WTC11 (cell line): ENCODE measurements at regions not wholly inside any gene's neighbourhood (a gene's known extent, or its start where the extent isn't known, plus 50 kb on each side); places are given as distances from the start of the nearest gene placed in this dataset.

ENCODE experiments used
- ATAC-seq: fragments of 200-7000 bp; cut with Tn5 transposase; 2 replicates; pipeline ENCODE4 v1.10.0; 2021; ENCODE audit warnings: mild to moderate bottlenecking, moderate library complexity
- CTCF ChIA-PET: fragments of 300-600 bp; sonication (Branson Sonifier 250); formaldehyde crosslinking; loops from one replicate; lab custom pipeline; 2021; ENCODE audit warnings: antibody characterized with exemption; lab: Charles Lee
- POLR2A ChIA-PET: fragments of 350-600 bp; sonication (Branson Sonifier 250); formaldehyde crosslinking; loops from one replicate; lab custom pipeline; 2021; ENCODE audit warnings: antibody characterized with exemption; lab: Charles Lee
- DNase-seq: peaks from one replicate; pipeline ENCODE4 v3.0.0; 2021; ENCODE audit warnings: low spot score
- H3K27ac Mint-ChIP-seq: 2 replicates; pipeline ENCODE4 v1.8.0; 2021; ENCODE audit warnings: mixed read lengths
- H3K27me3 Mint-ChIP-seq: 2 replicates; pipeline ENCODE4 v1.8.0; 2021; ENCODE audit warnings: low read depth, mild to moderate bottlenecking, moderate library complexity, mixed read lengths
- H3K36me3 Mint-ChIP-seq: 2 replicates; pipeline ENCODE4 v1.8.0; 2021; ENCODE audit warnings: mixed read lengths
- H3K4me1 Mint-ChIP-seq: 2 replicates; pipeline ENCODE4 v1.8.0; 2022; ENCODE audit warnings: mixed read lengths
- H3K4me3 Mint-ChIP-seq: 2 replicates; pipeline ENCODE4 v1.8.0; 2021; ENCODE audit warnings: mild to moderate bottlenecking, moderate library complexity, mixed read lengths
- H3K9me3 Mint-ChIP-seq: 2 replicates; pipeline ENCODE4 v1.8.0; 2021; ENCODE audit warnings: mixed read lengths
- CBFB ChIP-seq: sonication (generic); formaldehyde crosslinking; IDR thresholded peaks from 2 replicates; pipeline ENCODE4 v1.8.1; 2022; ENCODE audit warnings: mild to moderate bottlenecking, low read depth, missing genetic modification reagents
- CREM ChIP-seq: sonication (generic); formaldehyde crosslinking; IDR thresholded peaks from 2 replicates; pipeline ENCODE4 v1.8.1; 2022; ENCODE audit warnings: mild to moderate bottlenecking, missing genetic modification reagents, moderate library complexity
- ELF4 ChIP-seq: sonication (generic); formaldehyde crosslinking; IDR thresholded peaks from 2 replicates; pipeline ENCODE4 v1.8.1; 2022; ENCODE audit warnings: low read depth, mild to moderate bottlenecking, moderate library complexity, missing genetic modification reagents
- IRF2 ChIP-seq: sonication (generic); formaldehyde crosslinking; IDR thresholded peaks from 2 replicates; pipeline ENCODE4 v1.8.0; 2022; ENCODE audit warnings: low read depth, missing genetic modification reagents, borderline replicate concordance
- MAX ChIP-seq: sonication (generic); formaldehyde crosslinking; IDR thresholded peaks from 2 replicates; pipeline ENCODE4 v1.8.0; 2022; ENCODE audit warnings: mild to moderate bottlenecking, missing genetic modification reagents
- NR1H2 ChIP-seq: sonication (generic); formaldehyde crosslinking; IDR thresholded peaks from 2 replicates; pipeline ENCODE4 v1.9.0; 2021; ENCODE audit warnings: mild to moderate bottlenecking, moderate library complexity, missing genetic modification reagents
- NR2C2 ChIP-seq: sonication (generic); formaldehyde crosslinking; IDR thresholded peaks from 2 replicates; pipeline ENCODE4 v1.8.0; 2022; ENCODE audit warnings: mild to moderate bottlenecking, missing genetic modification reagents
- OVOL2 ChIP-seq: fragments of 250-450 bp; sonication (Bioruptor Pico); IDR thresholded peaks from 2 replicates; pipeline ENCODE4 v1.9.0; 2021; ENCODE audit warnings: mild to moderate bottlenecking, borderline replicate concordance
- PRDM15 ChIP-seq: sonication (generic); formaldehyde crosslinking; IDR thresholded peaks from 2 replicates; pipeline ENCODE4 v1.8.0; 2022; ENCODE audit warnings: missing genetic modification reagents
- ZNF232 ChIP-seq: sonication (generic); formaldehyde crosslinking; IDR thresholded peaks from 2 replicates; pipeline ENCODE4 v1.8.0; 2022; ENCODE audit warnings: mild to moderate bottlenecking, missing genetic modification reagents
- ZNF423 ChIP-seq: fragments of 250-450 bp; sonication (Bioruptor Pico); IDR thresholded peaks from 2 replicates; pipeline ENCODE4 v2.1.2; 2022; ENCODE audit warnings: mild to moderate bottlenecking, moderate library complexity
- TF ChIP-seq, protein P1 (sequence below): fragments of 250-450 bp; sonication (Bioruptor Pico); IDR thresholded peaks from 2 replicates; pipeline ENCODE4 v1.9.0; 2021; ENCODE audit warnings: mild to moderate bottlenecking
- TF ChIP-seq, protein P2 (sequence below): fragments of 250-450 bp; sonication (Bioruptor Pico); conservative IDR thresholded peaks from 2 replicates; pipeline ENCODE4 v1.9.0; 2021; ENCODE audit warnings: mild to moderate bottlenecking
- TF ChIP-seq, protein P3 (sequence below): sonication (generic); formaldehyde crosslinking; conservative IDR thresholded peaks from 2 replicates; pipeline ENCODE4 v1.8.1; 2023; ENCODE audit warnings: mild to moderate bottlenecking, low read depth, missing genetic modification reagents, moderate library complexity
- TF ChIP-seq, protein P4 (sequence below): sonication (generic); formaldehyde crosslinking; IDR thresholded peaks from 2 replicates; pipeline ENCODE4 v1.8.1; 2022; ENCODE audit warnings: low read depth, mild to moderate bottlenecking, moderate library complexity, missing genetic modification reagents, borderline replicate concordance
- TF ChIP-seq, protein P5 (sequence below): fragments of 250-450 bp; sonication (Bioruptor Pico); IDR thresholded peaks from 2 replicates; pipeline ENCODE4 v1.9.0; 2021; ENCODE audit warnings: mild to moderate bottlenecking
- TF ChIP-seq, protein P6 (sequence below): sonication (generic); formaldehyde crosslinking; IDR thresholded peaks from 2 replicates; pipeline ENCODE4 v1.8.1; 2022; ENCODE audit warnings: low read depth, missing genetic modification reagents, borderline replicate concordance

DNA sequence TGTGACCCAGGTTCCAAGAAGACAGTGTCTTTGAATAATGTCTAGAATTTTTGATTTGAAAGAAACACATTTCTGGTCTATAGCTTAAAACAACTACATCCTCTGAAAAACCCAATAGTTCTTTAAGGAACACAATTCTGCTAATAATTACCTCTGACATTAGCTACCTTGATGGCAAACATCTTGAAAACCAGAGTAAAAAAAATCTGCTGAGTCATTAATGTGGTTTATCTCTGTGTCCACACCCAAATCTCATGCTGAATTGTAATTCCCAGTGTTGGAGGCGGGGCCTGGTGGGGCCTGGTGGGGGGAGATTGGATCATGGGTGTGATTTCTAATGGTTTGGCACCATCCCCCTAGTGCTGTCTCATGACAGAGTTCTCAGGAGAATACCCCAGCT is 1233.8 kb downstream of the NLGN4X start:
- ChIA-PET CTCF (no interaction called here), POLR2A (no interaction called here)

DNA sequence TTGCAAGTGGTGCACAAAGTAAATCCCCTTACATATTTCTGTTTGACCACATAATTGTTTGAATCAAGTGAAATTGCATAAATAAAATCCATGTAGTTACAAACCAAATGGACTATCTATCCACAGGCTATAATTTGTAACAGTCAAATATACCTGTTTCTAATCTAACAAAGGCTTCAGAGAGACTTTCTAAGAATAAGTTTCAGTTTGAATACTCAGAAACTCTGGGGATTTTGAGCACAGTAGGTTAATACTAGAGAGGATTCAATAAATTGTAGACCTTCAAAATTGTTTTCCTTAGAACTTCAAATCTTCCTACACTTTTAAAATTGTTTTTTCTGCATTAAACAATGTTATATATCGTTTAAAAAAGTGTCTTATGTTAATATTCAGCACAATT is 1250.1 kb downstream of the NLGN4X start:
- Mint-ChIP-seq H3K36me3 (no peaks in the 10 kb centered on the region), H3K27me3 (no peaks in the 10 kb centered on the region), H3K9me3 (peaks cover 14% of the 10 kb centered on the region; the same call in 1 of the 2 replicates), H3K4me1 (no peaks in the 10 kb centered on the region), H3K4me3 (no peak overlapping the region), H3K27ac (no peak overlapping the region)
- DNase-seq (no peak), ATAC-seq (no peak)
- POLR2A ChIA-PET: no interaction called here
- CTCF ChIA-PET: no interaction called here
- TF ChIP-seq, protein P1, sequence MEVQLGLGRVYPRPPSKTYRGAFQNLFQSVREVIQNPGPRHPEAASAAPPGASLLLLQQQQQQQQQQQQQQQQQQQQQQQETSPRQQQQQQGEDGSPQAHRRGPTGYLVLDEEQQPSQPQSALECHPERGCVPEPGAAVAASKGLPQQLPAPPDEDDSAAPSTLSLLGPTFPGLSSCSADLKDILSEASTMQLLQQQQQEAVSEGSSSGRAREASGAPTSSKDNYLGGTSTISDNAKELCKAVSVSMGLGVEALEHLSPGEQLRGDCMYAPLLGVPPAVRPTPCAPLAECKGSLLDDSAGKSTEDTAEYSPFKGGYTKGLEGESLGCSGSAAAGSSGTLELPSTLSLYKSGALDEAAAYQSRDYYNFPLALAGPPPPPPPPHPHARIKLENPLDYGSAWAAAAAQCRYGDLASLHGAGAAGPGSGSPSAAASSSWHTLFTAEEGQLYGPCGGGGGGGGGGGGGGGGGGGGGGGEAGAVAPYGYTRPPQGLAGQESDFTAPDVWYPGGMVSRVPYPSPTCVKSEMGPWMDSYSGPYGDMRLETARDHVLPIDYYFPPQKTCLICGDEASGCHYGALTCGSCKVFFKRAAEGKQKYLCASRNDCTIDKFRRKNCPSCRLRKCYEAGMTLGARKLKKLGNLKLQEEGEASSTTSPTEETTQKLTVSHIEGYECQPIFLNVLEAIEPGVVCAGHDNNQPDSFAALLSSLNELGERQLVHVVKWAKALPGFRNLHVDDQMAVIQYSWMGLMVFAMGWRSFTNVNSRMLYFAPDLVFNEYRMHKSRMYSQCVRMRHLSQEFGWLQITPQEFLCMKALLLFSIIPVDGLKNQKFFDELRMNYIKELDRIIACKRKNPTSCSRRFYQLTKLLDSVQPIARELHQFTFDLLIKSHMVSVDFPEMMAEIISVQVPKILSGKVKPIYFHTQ: no peak
- no peak for TF ChIP-seq IRF2 (CRISPR knock-in tag)
- no peak for TF ChIP-seq ELF4 (CRISPR knock-in tag)
- TF ChIP-seq CBFB (CRISPR knock-in tag): no peak
- no peak for TF ChIP-seq PRDM15 (CRISPR knock-in tag)
- TF ChIP-seq, protein P2, sequence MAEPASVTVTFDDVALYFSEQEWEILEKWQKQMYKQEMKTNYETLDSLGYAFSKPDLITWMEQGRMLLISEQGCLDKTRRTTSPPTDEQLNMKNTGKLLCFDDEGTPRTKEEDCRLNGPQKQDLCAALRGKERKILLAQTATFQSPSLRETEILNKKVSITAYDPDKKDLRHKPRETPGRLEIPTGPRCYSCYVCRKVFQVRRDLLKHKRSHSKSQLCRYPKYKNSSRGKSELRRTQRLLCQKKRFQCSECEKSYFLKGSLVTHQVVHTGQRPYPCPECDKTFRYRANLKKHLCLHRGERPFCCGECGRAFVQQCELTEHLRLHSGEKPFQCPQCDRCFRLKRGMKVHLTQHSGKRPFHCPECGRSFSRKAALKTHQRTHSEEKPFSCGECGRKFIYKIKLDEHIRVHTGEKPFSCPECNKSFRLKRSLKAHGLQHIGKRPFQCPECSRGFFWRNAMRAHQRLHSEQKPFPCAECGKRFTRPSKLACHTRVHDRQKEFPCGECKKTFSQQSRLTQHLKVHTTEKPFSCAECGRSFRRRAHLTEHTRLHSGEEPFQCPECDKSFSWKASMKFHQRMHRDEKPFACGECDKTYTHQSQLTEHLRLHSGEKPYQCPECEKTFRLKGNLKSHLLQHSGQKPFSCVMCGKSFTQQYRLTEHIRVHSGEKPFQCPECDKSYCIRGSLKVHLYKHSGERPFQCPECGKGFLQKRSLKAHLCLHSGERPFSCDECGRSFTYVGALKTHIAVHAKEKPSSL (CRISPR knock-in tag): no peak
- TF ChIP-seq OVOL2 (CRISPR knock-in tag): no peak
- TF ChIP-seq, protein P3, sequence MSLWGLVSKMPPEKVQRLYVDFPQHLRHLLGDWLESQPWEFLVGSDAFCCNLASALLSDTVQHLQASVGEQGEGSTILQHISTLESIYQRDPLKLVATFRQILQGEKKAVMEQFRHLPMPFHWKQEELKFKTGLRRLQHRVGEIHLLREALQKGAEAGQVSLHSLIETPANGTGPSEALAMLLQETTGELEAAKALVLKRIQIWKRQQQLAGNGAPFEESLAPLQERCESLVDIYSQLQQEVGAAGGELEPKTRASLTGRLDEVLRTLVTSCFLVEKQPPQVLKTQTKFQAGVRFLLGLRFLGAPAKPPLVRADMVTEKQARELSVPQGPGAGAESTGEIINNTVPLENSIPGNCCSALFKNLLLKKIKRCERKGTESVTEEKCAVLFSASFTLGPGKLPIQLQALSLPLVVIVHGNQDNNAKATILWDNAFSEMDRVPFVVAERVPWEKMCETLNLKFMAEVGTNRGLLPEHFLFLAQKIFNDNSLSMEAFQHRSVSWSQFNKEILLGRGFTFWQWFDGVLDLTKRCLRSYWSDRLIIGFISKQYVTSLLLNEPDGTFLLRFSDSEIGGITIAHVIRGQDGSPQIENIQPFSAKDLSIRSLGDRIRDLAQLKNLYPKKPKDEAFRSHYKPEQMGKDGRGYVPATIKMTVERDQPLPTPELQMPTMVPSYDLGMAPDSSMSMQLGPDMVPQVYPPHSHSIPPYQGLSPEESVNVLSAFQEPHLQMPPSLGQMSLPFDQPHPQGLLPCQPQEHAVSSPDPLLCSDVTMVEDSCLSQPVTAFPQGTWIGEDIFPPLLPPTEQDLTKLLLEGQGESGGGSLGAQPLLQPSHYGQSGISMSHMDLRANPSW: no peak

More for the DNA sequence above, 1233.8 kb downstream of the NLGN4X start:
- Mint-ChIP-seq H3K27me3 (no peaks in the 10 kb centered on the region; the same call in 1 of the 2 replicates), H3K4me3 (no peak overlapping the region), H3K4me1 (no peaks in the 10 kb centered on the region), H3K36me3 (no peaks in the 10 kb centered on the region), H3K9me3 (no peaks in the 10 kb centered on the region), H3K27ac (no peak overlapping the region)
- ATAC-seq (no peak), DNase-seq (no peak)
- TF ChIP-seq CREM (CRISPR knock-in tag) (no peak), NR1H2 (CRISPR knock-in tag) (no peak), ZNF232 (CRISPR knock-in tag) (no peak), ELF4 (CRISPR knock-in tag) (no peak), MAX (CRISPR knock-in tag) (no peak), NR2C2 (no peak), ZNF423 (no peak)
- TF ChIP-seq, protein P4, sequence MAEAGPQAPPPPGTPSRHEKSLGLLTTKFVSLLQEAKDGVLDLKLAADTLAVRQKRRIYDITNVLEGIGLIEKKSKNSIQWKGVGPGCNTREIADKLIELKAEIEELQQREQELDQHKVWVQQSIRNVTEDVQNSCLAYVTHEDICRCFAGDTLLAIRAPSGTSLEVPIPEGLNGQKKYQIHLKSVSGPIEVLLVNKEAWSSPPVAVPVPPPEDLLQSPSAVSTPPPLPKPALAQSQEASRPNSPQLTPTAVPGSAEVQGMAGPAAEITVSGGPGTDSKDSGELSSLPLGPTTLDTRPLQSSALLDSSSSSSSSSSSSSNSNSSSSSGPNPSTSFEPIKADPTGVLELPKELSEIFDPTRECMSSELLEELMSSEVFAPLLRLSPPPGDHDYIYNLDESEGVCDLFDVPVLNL (CRISPR knock-in tag): no peak
- TF ChIP-seq, protein P5, sequence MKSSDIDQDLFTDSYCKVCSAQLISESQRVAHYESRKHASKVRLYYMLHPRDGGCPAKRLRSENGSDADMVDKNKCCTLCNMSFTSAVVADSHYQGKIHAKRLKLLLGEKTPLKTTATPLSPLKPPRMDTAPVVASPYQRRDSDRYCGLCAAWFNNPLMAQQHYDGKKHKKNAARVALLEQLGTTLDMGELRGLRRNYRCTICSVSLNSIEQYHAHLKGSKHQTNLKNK: no peak
- TF ChIP-seq, protein P2 (CRISPR knock-in tag): no peak
- TF ChIP-seq, protein P6, sequence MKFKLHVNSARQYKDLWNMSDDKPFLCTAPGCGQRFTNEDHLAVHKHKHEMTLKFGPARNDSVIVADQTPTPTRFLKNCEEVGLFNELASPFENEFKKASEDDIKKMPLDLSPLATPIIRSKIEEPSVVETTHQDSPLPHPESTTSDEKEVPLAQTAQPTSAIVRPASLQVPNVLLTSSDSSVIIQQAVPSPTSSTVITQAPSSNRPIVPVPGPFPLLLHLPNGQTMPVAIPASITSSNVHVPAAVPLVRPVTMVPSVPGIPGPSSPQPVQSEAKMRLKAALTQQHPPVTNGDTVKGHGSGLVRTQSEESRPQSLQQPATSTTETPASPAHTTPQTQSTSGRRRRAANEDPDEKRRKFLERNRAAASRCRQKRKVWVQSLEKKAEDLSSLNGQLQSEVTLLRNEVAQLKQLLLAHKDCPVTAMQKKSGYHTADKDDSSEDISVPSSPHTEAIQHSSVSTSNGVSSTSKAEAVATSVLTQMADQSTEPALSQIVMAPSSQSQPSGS (CRISPR knock-in tag): no peak
